ENCODE measurements at regions not wholly inside any gene's neighbourhood (a gene's known extent, or its start where the extent isn't known, plus 50 kb on each side); places are given as distances from the start of the nearest gene placed in this dataset.

GRCh38 chr22:48393041-48393370 is 1434.7 kb downstream of the BRD1 start:
- Histone ChIP-seq H3K4me3 (ENCODE audit: low read length) (no peak overlapping the region), H3K36me3 (ENCODE audit: control insufficient read depth, insufficient read depth, low read length) (no peaks in the 10 kb centered on the region), H3K4me1 (ENCODE audit: control insufficient read depth, insufficient read depth, low read length) (no peaks in the 10 kb centered on the region), H3K9me3 (ENCODE audit: control insufficient read depth, insufficient read depth, low read length) (no peaks in the 10 kb centered on the region), H3K27me3 (ENCODE audit: control insufficient read depth, insufficient read depth, low read length) (no peaks in the 10 kb centered on the region), H3K27ac (ENCODE audit: low read length) (no peak overlapping the region)
- H3K36me3 Mint-ChIP-seq: no peaks in the 10 kb centered on the region
- no peaks in the 10 kb centered on the region for H3K4me1 Mint-ChIP-seq
- H3K9me3 Mint-ChIP-seq: no peaks in the 10 kb centered on the region
- DNase-seq (no peak), ATAC-seq (no peak)
- intact Hi-C loops (cut with micrococcal nuclease): no loop called here
- H3K27ac Mint-ChIP-seq: no peak overlapping the region
- no peak for TF ChIP-seq CTCF (IDR thresholded peaks at IDR 0.05)
- peaks cover 2 to 23% of the 10 kb centered on the region in 2 donors for H3K27me3 Mint-ChIP-seq (ENCODE audit: low read depth in 2 of 2)
- WGBS (ENCODE audit: insufficient coverage): 90% methylated on average over 13 of the region's 13 CpGs
- H3K4me3 Mint-ChIP-seq: no peak overlapping the region

GRCh38 chr22:48391820-48392219 is 1435.9 kb downstream of the BRD1 start:
- no peaks in the 10 kb centered on the region for H3K36me3 ChIP-seq (ENCODE audit: control insufficient read depth, insufficient read depth, low read length)
- DNase-seq: no peak
- TF ChIP-seq CTCF (IDR thresholded peaks at IDR 0.05): no peak
- no peak overlapping the region for H3K27ac Mint-ChIP-seq
- no peak overlapping the region for H3K4me3 ChIP-seq (ENCODE audit: low read length)
- H3K9me3 ChIP-seq (ENCODE audit: control insufficient read depth, insufficient read depth, low read length): no peaks in the 10 kb centered on the region
- intact Hi-C loops (cut with micrococcal nuclease): no loop called here
- H3K36me3 Mint-ChIP-seq: no peaks in the 10 kb centered on the region
- peaks cover 2 to 23% of the 10 kb centered on the region in 2 donors for H3K27me3 Mint-ChIP-seq (ENCODE audit: low read depth in 2 of 2)
- H3K4me3 Mint-ChIP-seq: no peak overlapping the region
- no peak overlapping the region for H3K27ac ChIP-seq (ENCODE audit: low read length)
- no peaks in the 10 kb centered on the region for H3K4me1 Mint-ChIP-seq
- H3K9me3 Mint-ChIP-seq: no peaks in the 10 kb centered on the region
- no peak for ATAC-seq
- WGBS (ENCODE audit: insufficient coverage): 74% methylated on average over 4 of the region's 5 CpGs
- no peaks in the 10 kb centered on the region for H3K27me3 ChIP-seq (ENCODE audit: control insufficient read depth, insufficient read depth, low read length)
- H3K4me1 ChIP-seq (ENCODE audit: control insufficient read depth, insufficient read depth, low read length): no peaks in the 10 kb centered on the region

- peaks cover 2 to 23% of the 10 kb centered on the region in 2 donors for H3K27me3 Mint-ChIP-seq (ENCODE audit: low read depth in 2 of 2)
- intact Hi-C loops (cut with micrococcal nuclease): no loop called here
- H3K36me3 Mint-ChIP-seq: no peaks in the 10 kb centered on the region
- Histone ChIP-seq H3K4me3 (ENCODE audit: low read length) (no peak overlapping the region), H3K4me1 (ENCODE audit: control insufficient read depth, insufficient read depth, low read length) (no peaks in the 10 kb centered on the region), H3K27ac (ENCODE audit: low read length) (no peak overlapping the region), H3K27me3 (ENCODE audit: control insufficient read depth, insufficient read depth, low read length) (no peaks in the 10 kb centered on the region), H3K9me3 (ENCODE audit: control insufficient read depth, insufficient read depth, low read length) (no peaks in the 10 kb centered on the region), H3K36me3 (ENCODE audit: control insufficient read depth, insufficient read depth, low read length) (no peaks in the 10 kb centered on the region)
- H3K9me3 Mint-ChIP-seq: no peaks in the 10 kb centered on the region
- no peak for DNase-seq
- no peak overlapping the region for H3K4me3 Mint-ChIP-seq
- ATAC-seq: no peak
- H3K4me1 Mint-ChIP-seq: no peaks in the 10 kb centered on the region
- H3K27ac Mint-ChIP-seq: no peak overlapping the region
- TF ChIP-seq CTCF (IDR thresholded peaks at IDR 0.05): no peak
- WGBS (ENCODE audit: insufficient coverage): 81% methylated on average over 16 of the region's 16 CpGs
Measured at GRCh38 chr22:48391171-48391711, 1436.4 kb downstream of the BRD1 start.

- intact Hi-C loops (cut with micrococcal nuclease): no loop called here
- no peak overlapping the region for H3K4me3 ChIP-seq (ENCODE audit: low read length)
- H3K27me3 ChIP-seq (ENCODE audit: control insufficient read depth, insufficient read depth, low read length): no peaks in the 10 kb centered on the region
- TF ChIP-seq CTCF (IDR thresholded peaks at IDR 0.05): no peak
- H3K36me3 Mint-ChIP-seq: peaks cover 10% of the 10 kb centered on the region
- no peaks in the 10 kb centered on the region for H3K4me1 ChIP-seq (ENCODE audit: control insufficient read depth, insufficient read depth, low read length)
- peaks cover 0 to 8% of the 10 kb centered on the region in 2 donors for H3K9me3 Mint-ChIP-seq
- ATAC-seq (no peak), DNase-seq (no peak)
- WGBS (ENCODE audit: insufficient coverage): 77% methylated on average over 8 of the region's 8 CpGs
- H3K27ac ChIP-seq (ENCODE audit: low read length): no peak overlapping the region
- peaks cover 4 to 23% of the 10 kb centered on the region in 2 donors for H3K27me3 Mint-ChIP-seq (ENCODE audit: low read depth in 2 of 2)
- H3K9me3 ChIP-seq (ENCODE audit: control insufficient read depth, insufficient read depth, low read length): no peaks in the 10 kb centered on the region
- no peak overlapping the region for H3K4me3 Mint-ChIP-seq
- no peaks in the 10 kb centered on the region for H3K36me3 ChIP-seq (ENCODE audit: control insufficient read depth, insufficient read depth, low read length)
- H3K4me1 Mint-ChIP-seq: no peaks in the 10 kb centered on the region
- H3K27ac Mint-ChIP-seq: no peak overlapping the region
Measured at GRCh38 chr22:48389916-48390315, 1437.8 kb downstream of the BRD1 start.
